ENCODE measurements at regions not wholly inside any gene's neighbourhood (a gene's known extent, or its start where the extent isn't known, plus 50 kb on each side); places are given as distances from the start of the nearest gene placed in this dataset.
"Not testable (repeated sequence)": the region's sequence is repeated elsewhere in the genome, so short reads cannot be mapped to it uniquely, and the experiment has no call there.

DNA sequence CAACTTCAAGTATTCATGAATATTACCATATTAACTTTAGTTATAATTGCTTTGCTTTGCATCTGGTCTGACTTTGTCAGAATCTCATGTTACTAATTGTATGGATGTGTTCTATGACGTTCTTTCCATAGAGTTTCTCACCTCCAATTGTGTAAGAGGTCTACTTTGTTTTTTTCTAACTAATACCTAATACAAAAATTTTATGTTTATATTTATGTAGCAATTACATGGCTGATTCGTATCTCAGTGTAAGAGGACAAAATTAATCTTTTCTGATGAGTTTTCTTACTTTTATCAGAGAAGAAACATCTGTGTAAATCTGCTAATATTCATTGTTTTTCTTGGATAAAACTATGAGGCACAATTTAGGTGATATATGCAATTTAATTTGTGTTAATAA lies 224.8 kb upstream of the B3GALT2 start:
- no peak for DNase-seq (ENCODE audit: low read depth)
- in situ Hi-C loops (cut with HindIII; ENCODE audit: low pct_unique_long_range_greater_than_20kb, low sequenced_read_pairs), result no loop called here

DNA sequence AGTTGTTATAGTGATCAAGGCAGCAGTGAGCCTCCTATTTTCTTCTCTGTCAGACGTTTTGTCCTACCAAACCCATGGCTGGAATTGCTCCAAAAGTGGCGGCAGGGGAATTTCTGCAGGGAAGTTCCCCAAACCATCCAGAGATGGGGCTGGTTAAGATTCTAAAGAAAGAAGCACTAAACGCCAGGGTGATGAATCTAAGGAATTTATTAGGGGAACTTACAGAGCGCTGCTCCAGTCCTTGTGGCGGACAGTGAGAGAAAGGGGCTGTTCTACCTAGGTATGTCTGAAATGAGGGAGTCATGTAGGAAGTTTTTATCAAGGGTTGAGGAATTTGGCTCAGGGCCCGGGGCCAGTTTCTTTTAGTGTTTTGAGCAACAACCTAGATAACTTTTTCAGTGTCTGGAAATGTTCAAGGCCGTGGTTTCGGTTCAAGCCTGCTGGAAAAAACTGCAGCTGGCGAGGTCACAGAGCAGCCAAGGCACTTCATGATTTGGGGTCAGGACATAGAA lies 222.4 kb upstream of the B3GALT2 start:
- in situ Hi-C loops (cut with HindIII; ENCODE audit: low pct_unique_long_range_greater_than_20kb, low sequenced_read_pairs), result no loop called here

GRCh38 chr1:193406901-193407300 lies 220.5 kb upstream of the B3GALT2 start:
- in situ Hi-C loops (cut with HindIII; ENCODE audit: low pct_unique_long_range_greater_than_20kb, low sequenced_read_pairs), result no loop called here
- peak; percentile 58 for DNase-seq (ENCODE audit: low read depth)

More for the DNA sequence above, 222.4 kb upstream of the B3GALT2 start:
- peak; percentile 79 for DNase-seq (ENCODE audit: low read depth)

DNA sequence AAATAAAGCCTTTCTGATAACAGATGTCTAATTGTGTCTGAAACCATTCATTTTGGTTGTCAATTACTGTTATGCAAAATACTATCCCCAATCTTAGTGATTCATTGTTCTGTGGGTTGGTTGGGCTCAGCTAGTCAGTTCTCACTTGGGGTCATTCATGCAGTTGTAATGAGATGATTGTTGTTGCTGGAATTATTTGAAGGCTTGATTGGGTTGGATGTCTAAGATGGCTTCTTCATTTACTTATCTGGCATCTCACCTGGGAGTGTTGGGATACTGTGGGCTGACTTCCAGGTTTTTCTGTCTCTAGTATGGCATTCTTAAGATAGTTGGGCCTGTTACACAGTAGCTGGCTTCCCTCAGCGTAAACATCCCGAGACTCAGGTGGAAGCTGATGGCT lies 217.8 kb upstream of the B3GALT2 start:
- in situ Hi-C loops (cut with HindIII; ENCODE audit: low pct_unique_long_range_greater_than_20kb, low sequenced_read_pairs), result no loop called here
- no peak for DNase-seq (ENCODE audit: low read depth)

- in situ Hi-C loops (cut with HindIII; ENCODE audit: low pct_unique_long_range_greater_than_20kb, low sequenced_read_pairs), result no loop called here
- peak; percentile 24 for DNase-seq (ENCODE audit: low read depth)
Measured at GRCh38 chr1:193402977-193403376, 216.6 kb upstream of the B3GALT2 start.

DNA sequence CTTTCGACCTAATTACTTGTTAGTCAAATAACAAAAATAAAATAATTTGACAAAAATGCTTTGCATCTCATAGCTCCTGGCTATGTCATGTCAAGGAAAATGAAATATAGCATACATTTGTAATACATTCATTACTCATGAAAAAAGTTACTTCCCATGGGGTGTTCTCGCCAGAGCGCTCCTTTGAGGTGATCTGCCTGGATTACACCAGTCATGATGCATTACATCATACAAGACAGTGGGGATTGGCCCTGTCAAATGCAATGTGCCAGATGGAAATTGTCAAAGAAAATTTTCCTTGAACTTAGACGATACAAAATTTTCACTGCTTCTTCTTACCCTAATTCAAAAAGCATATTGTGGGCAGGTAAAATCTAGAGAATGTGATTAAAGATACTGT lies 215.6 kb upstream of the B3GALT2 start:
- in situ Hi-C loops (cut with HindIII; ENCODE audit: low pct_unique_long_range_greater_than_20kb, low sequenced_read_pairs), result no loop called here

DNA sequence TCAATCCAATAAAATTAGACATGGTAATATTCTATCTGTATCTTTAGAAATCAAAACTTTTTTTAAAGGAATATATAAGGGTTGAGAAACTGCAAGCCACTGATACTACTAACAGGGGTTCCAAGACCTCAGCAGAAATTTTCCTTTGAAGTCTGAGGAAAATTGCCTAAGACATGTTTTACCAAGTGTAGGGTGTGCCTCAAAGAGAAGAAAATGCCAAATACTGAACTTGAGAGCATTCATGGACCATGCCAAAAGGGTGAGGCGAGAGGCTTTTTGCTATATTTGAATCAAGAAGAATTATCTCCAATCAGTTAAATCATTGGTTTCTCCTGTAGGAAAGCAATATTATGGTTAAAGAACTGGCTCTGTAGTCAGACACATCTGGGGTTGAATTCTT lies 207.9 kb upstream of the B3GALT2 start:
- in situ Hi-C loops (cut with HindIII; ENCODE audit: low pct_unique_long_range_greater_than_20kb, low sequenced_read_pairs), result no loop called here
- no peak for DNase-seq (ENCODE audit: low read depth)

More for the DNA sequence above, 215.6 kb upstream of the B3GALT2 start:
- DNase-seq (ENCODE audit: low read depth), result no peak

GRCh38 chr1:193392686-193393085 lies 206.3 kb upstream of the B3GALT2 start:
- DNase-seq (ENCODE audit: low read depth), result no peak
- in situ Hi-C loops (cut with HindIII; ENCODE audit: low pct_unique_long_range_greater_than_20kb, low sequenced_read_pairs), result no loop called here

DNA sequence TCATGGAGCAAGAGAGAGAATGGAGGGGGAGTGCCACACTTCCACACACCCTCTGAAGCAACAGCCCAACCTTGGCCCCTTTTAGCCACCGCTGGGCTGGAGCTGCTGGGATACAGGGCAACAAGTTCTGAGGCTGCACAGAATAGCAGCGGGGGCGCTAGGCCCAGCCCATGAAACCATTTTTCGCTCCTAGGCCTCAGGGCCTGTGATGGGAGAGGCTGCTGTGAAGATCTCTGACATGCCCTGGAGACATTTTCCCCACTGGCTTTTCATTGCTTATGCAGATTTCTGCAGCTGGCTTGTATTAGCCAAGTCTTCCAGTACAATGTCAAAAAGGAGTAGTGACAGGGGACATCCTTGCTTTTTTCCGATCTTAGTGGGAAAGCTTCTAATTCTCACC lies 202.3 kb upstream of the B3GALT2 start:
- in situ Hi-C loops (cut with HindIII; ENCODE audit: low pct_unique_long_range_greater_than_20kb, low sequenced_read_pairs), result no loop called here
- no peak for DNase-seq (ENCODE audit: low read depth)

- in situ Hi-C loops (cut with HindIII; ENCODE audit: low pct_unique_long_range_greater_than_20kb, low sequenced_read_pairs), result no loop called here
- DNase-seq (ENCODE audit: low read depth), result no peak
Measured at GRCh38 chr1:193388165-193388564, 201.8 kb upstream of the B3GALT2 start.

- in situ Hi-C loops (cut with HindIII; ENCODE audit: low pct_unique_long_range_greater_than_20kb, low sequenced_read_pairs), result no loop called here
- DNase-seq (ENCODE audit: low read depth), result no peak
Measured at GRCh38 chr1:193387406-193387805, 201.0 kb upstream of the B3GALT2 start.

GRCh38 chr1:193378451-193378850 lies 192.0 kb upstream of the B3GALT2 start:
- in situ Hi-C loops (cut with HindIII; ENCODE audit: low pct_unique_long_range_greater_than_20kb, low sequenced_read_pairs), result not testable (repeated sequence)

DNA sequence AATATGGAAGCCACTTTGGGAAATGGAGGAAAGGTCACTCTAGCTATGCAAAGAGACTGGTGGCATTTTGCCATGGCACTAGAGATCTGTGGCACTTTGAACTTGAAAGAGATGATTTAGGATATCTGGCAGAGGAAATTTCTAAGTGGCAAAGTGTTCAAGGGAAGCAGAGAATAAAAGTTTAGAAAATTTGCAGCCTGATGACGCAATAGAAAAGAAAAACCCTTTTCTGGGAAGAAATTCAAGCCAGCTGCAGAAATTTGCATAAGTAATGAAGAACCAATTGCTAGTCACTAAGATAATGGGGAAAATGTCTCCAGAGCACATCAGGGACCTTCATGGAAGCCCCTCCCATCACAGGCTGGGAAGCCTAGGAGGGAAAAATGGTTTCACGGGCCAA lies 191.1 kb upstream of the B3GALT2 start:
- DNase-seq (ENCODE audit: low read depth), result no peak
- in situ Hi-C loops (cut with HindIII; ENCODE audit: low pct_unique_long_range_greater_than_20kb, low sequenced_read_pairs), result no loop called here

More at GRCh38 chr1:193378451-193378850, 192.0 kb upstream of the B3GALT2 start:
- not testable (repeated sequence) for DNase-seq (ENCODE audit: low read depth)

DNA sequence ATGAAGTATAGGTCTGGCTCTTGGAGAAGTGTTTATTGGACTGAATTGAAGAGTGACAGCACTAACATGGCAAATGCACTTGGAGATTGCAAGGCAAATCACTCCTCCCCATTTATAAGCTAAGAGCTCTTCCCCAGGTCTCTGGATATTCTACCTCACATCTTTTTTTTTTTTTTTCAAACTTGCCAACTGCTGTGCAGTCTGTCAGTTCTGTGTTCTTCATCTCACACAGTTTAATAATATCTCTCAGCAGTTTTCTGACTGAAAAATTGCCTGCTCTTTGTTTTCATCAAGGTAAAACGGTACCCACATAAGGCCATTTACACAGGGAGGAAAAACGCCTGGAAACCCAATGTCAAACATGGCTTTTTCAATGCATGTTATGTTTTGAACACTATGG lies 186.1 kb upstream of the B3GALT2 start:
- in situ Hi-C loops (cut with HindIII; ENCODE audit: low pct_unique_long_range_greater_than_20kb, low sequenced_read_pairs), result no loop called here
- no peak for DNase-seq (ENCODE audit: low read depth)

DNA sequence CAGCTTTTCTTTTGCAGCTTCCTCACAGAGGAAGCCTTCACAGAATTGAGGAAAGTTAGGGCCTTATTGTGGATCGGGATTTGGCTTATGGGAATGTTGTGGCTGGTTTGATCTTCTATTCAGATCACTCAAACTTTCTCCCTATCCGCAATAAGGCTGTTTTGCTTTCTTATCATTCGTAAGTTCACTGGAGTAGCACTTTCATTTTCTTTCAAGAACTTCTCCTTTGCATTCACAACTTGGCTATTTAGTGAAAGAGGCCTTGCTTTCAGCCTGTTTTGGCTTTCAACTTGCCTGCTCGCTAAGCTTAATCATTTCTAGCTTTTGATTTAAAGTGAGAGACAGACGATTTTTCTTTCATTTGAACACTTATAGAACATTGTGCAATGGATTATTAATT lies 181.9 kb upstream of the B3GALT2 start:
- DNase-seq (ENCODE audit: low read depth), result no peak
- in situ Hi-C loops (cut with HindIII; ENCODE audit: low pct_unique_long_range_greater_than_20kb, low sequenced_read_pairs), result no loop called here

- in situ Hi-C loops (cut with HindIII; ENCODE audit: low pct_unique_long_range_greater_than_20kb, low sequenced_read_pairs), result no loop called here
- DNase-seq (ENCODE audit: low read depth), result no peak
Measured at GRCh38 chr1:193367863-193368262, 181.4 kb upstream of the B3GALT2 start.

GRCh38 chr1:193366764-193367507 lies 180.5 kb upstream of the B3GALT2 start:
- no peak for DNase-seq (ENCODE audit: low read depth)
- in situ Hi-C loops (cut with HindIII; ENCODE audit: low pct_unique_long_range_greater_than_20kb, low sequenced_read_pairs), result no loop called here

GRCh38 chr1:193365966-193366365 lies 179.6 kb upstream of the B3GALT2 start:
- no peak for DNase-seq (ENCODE audit: low read depth)
- in situ Hi-C loops (cut with HindIII; ENCODE audit: low pct_unique_long_range_greater_than_20kb, low sequenced_read_pairs), result no loop called here

DNA sequence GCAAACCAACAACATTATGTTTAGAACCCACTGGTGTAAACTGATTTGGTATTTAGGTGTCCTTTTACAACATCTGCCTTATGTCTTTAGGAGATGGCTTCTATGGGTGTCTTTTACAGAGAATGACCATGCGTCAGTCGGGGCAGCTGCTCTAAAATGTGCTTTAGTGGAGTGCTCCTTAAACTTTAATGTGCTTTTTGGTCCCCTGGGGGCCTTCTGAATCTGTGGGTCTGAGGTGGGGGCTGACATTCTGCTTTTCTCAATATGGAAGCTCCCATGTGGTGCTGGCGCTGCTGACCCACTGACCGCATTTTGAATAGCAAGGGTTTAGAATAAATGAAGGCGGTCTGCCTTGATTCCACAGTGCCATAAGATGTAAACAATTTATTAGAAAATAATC lies 173.2 kb upstream of the B3GALT2 start:
- in situ Hi-C loops (cut with HindIII; ENCODE audit: low pct_unique_long_range_greater_than_20kb, low sequenced_read_pairs), result no loop called here
- DNase-seq (ENCODE audit: low read depth), result no peak

GRCh38 chr1:193358419-193358818 lies 172.0 kb upstream of the B3GALT2 start:
- in situ Hi-C loops (cut with HindIII; ENCODE audit: low pct_unique_long_range_greater_than_20kb, low sequenced_read_pairs), result no loop called here
- no peak for DNase-seq (ENCODE audit: low read depth)

Measured in Caki2 (cell line).